ENCODE measurements at regions not wholly inside any gene's neighbourhood (a gene's known extent, or its start where the extent isn't known, plus 50 kb on each side); places are given as distances from the start of the nearest gene placed in this dataset.

GRCh38 chr4:89463341-89463740 lies 155.7 kb upstream of the GPRIN3 start:
- H3K4me1 Mint-ChIP-seq: peaks cover 2% of the 10 kb centered on the region
- no peaks in the 10 kb centered on the region for H3K9me3 ChIP-seq (ENCODE audit: control insufficient read depth, low read length, poor library complexity, severe bottlenecking)
- no peak for DNase-seq
- no peak overlapping the region for H3K27ac Mint-ChIP-seq
- H3K27me3 Mint-ChIP-seq: no peaks in the 10 kb centered on the region
- no peak overlapping the region for H3K4me3 Mint-ChIP-seq
- peaks cover 4% of the 10 kb centered on the region for H3K36me3 Mint-ChIP-seq (ENCODE audit: low read depth)
- no peak for ATAC-seq

- peaks cover 2% of the 10 kb centered on the region for H3K36me3 Mint-ChIP-seq (ENCODE audit: low read depth)
- DNase-seq (no peak), ATAC-seq (no peak)
- H3K27me3 Mint-ChIP-seq: no peaks in the 10 kb centered on the region
- no peak overlapping the region for H3K27ac Mint-ChIP-seq
- no peak overlapping the region for H3K4me3 Mint-ChIP-seq
- H3K9me3 ChIP-seq (ENCODE audit: control insufficient read depth, low read length, poor library complexity, severe bottlenecking): no peaks in the 10 kb centered on the region
- no peaks in the 10 kb centered on the region for H3K4me1 Mint-ChIP-seq
Measured at GRCh38 chr4:89447543-89447942, 139.9 kb upstream of the GPRIN3 start.

- Mint-ChIP-seq H3K4me1 (no peaks in the 10 kb centered on the region), H3K4me3 (no peak overlapping the region), H3K27me3 (no peaks in the 10 kb centered on the region), H3K27ac (no peak overlapping the region), H3K36me3 (ENCODE audit: low read depth) (peaks cover 2% of the 10 kb centered on the region)
- H3K9me3 ChIP-seq (ENCODE audit: control insufficient read depth, low read length, poor library complexity, severe bottlenecking): no peaks in the 10 kb centered on the region
- ATAC-seq (no peak), DNase-seq (no peak)
Measured at GRCh38 chr4:89446193-89446592, 138.6 kb upstream of the GPRIN3 start.

GRCh38 chr4:89439533-89439932 lies 131.9 kb upstream of the GPRIN3 start:
- DNase-seq (no peak), ATAC-seq (no peak)
- H3K9me3 ChIP-seq (ENCODE audit: control insufficient read depth, low read length, poor library complexity, severe bottlenecking): no peaks in the 10 kb centered on the region
- H3K27me3 Mint-ChIP-seq: peaks cover 9% of the 10 kb centered on the region
- no peak overlapping the region for H3K27ac Mint-ChIP-seq
- H3K4me1 Mint-ChIP-seq: peaks cover 8% of the 10 kb centered on the region
- no peaks in the 10 kb centered on the region for H3K36me3 Mint-ChIP-seq (ENCODE audit: low read depth)
- H3K4me3 Mint-ChIP-seq: no peak overlapping the region

- H3K36me3 Mint-ChIP-seq (ENCODE audit: low read depth): no peaks in the 10 kb centered on the region
- H3K9me3 ChIP-seq (ENCODE audit: control insufficient read depth, low read length, poor library complexity, severe bottlenecking): no peaks in the 10 kb centered on the region
- peak overlapping the region; percentile 78 for H3K4me3 Mint-ChIP-seq
- H3K27me3 Mint-ChIP-seq: peaks cover 9% of the 10 kb centered on the region
- DNase-seq: peak; percentile 17 to 38 (median 21)
- H3K27ac Mint-ChIP-seq: peak overlapping the region; percentile 87
- peak; percentile 91 for ATAC-seq
- peaks cover 17% of the 10 kb centered on the region for H3K4me1 Mint-ChIP-seq
Measured at GRCh38 chr4:89438102-89438831, 130.7 kb upstream of the GPRIN3 start.

- peaks cover 24% of the 10 kb centered on the region for H3K4me1 Mint-ChIP-seq
- ATAC-seq (peak; percentile 65), DNase-seq (no peak)
- peaks cover 9% of the 10 kb centered on the region for H3K27me3 Mint-ChIP-seq
- no peaks in the 10 kb centered on the region for H3K9me3 ChIP-seq (ENCODE audit: control insufficient read depth, low read length, poor library complexity, severe bottlenecking)
- H3K36me3 Mint-ChIP-seq (ENCODE audit: low read depth): peaks cover 2% of the 10 kb centered on the region
- H3K4me3 Mint-ChIP-seq: no peak overlapping the region
- peak overlapping the region; percentile 87 for H3K27ac Mint-ChIP-seq
Measured at GRCh38 chr4:89434364-89434988, 126.9 kb upstream of the GPRIN3 start.

GRCh38 chr4:89427782-89428181 lies 120.2 kb upstream of the GPRIN3 start:
- no peaks in the 10 kb centered on the region for H3K9me3 ChIP-seq (ENCODE audit: control insufficient read depth, low read length, poor library complexity, severe bottlenecking)
- H3K4me1 Mint-ChIP-seq: peaks cover 7% of the 10 kb centered on the region
- peaks cover 2% of the 10 kb centered on the region for H3K36me3 Mint-ChIP-seq (ENCODE audit: low read depth)
- no peak overlapping the region for H3K27ac Mint-ChIP-seq
- ATAC-seq (no peak), DNase-seq (no peak)
- H3K4me3 Mint-ChIP-seq: no peak overlapping the region
- H3K27me3 Mint-ChIP-seq: peaks cover 5% of the 10 kb centered on the region

GRCh38 chr4:89425023-89425422 lies 117.4 kb upstream of the GPRIN3 start:
- Mint-ChIP-seq H3K4me3 (no peak overlapping the region), H3K4me1 (peaks cover 2% of the 10 kb centered on the region), H3K36me3 (ENCODE audit: low read depth) (no peaks in the 10 kb centered on the region)

GRCh38 chr4:89422441-89422990 lies 114.9 kb upstream of the GPRIN3 start:
- ATAC-seq (no peak), DNase-seq (no peak)
- H3K9me3 ChIP-seq (ENCODE audit: control insufficient read depth, low read length, poor library complexity, severe bottlenecking): no peaks in the 10 kb centered on the region
- no peak overlapping the region for H3K4me3 Mint-ChIP-seq
- H3K4me1 Mint-ChIP-seq: peaks cover 2% of the 10 kb centered on the region
- H3K27me3 Mint-ChIP-seq: peaks cover 5% of the 10 kb centered on the region
- H3K36me3 Mint-ChIP-seq (ENCODE audit: low read depth): no peaks in the 10 kb centered on the region
- no peak overlapping the region for H3K27ac Mint-ChIP-seq

More at GRCh38 chr4:89425023-89425422, 117.4 kb upstream of the GPRIN3 start:
- no peak overlapping the region for H3K27ac Mint-ChIP-seq
- H3K27me3 Mint-ChIP-seq: peaks cover 5% of the 10 kb centered on the region
- ATAC-seq: no peak
- no peaks in the 10 kb centered on the region for H3K9me3 ChIP-seq (ENCODE audit: control insufficient read depth, low read length, poor library complexity, severe bottlenecking)
- no peak for DNase-seq

- ATAC-seq (no peak), DNase-seq (no peak)
Measured at GRCh38 chr4:89420507-89420906, 112.9 kb upstream of the GPRIN3 start.

GRCh38 chr4:89419111-89419695 lies 111.6 kb upstream of the GPRIN3 start:
- H3K4me3 Mint-ChIP-seq: no peak overlapping the region
- no peaks in the 10 kb centered on the region for H3K4me1 Mint-ChIP-seq
- H3K36me3 Mint-ChIP-seq (ENCODE audit: low read depth): no peaks in the 10 kb centered on the region
- no peak overlapping the region for H3K27ac Mint-ChIP-seq
- DNase-seq (no peak), ATAC-seq (no peak)
- H3K27me3 Mint-ChIP-seq: no peaks in the 10 kb centered on the region
- no peaks in the 10 kb centered on the region for H3K9me3 ChIP-seq (ENCODE audit: control insufficient read depth, low read length, poor library complexity, severe bottlenecking)

More at GRCh38 chr4:89420507-89420906, 112.9 kb upstream of the GPRIN3 start:
- H3K9me3 ChIP-seq (ENCODE audit: control insufficient read depth, low read length, poor library complexity, severe bottlenecking): no peaks in the 10 kb centered on the region
- Mint-ChIP-seq H3K27ac (no peak overlapping the region), H3K4me1 (no peaks in the 10 kb centered on the region), H3K36me3 (ENCODE audit: low read depth) (no peaks in the 10 kb centered on the region), H3K4me3 (no peak overlapping the region), H3K27me3 (no peaks in the 10 kb centered on the region)

- Mint-ChIP-seq H3K27ac (no peak overlapping the region), H3K27me3 (no peaks in the 10 kb centered on the region), H3K4me3 (no peak overlapping the region), H3K36me3 (ENCODE audit: low read depth) (no peaks in the 10 kb centered on the region), H3K4me1 (no peaks in the 10 kb centered on the region)
- ATAC-seq: no peak
- DNase-seq: no peak
- H3K9me3 ChIP-seq (ENCODE audit: control insufficient read depth, low read length, poor library complexity, severe bottlenecking): no peaks in the 10 kb centered on the region
Measured at GRCh38 chr4:89416960-89417359, 109.4 kb upstream of the GPRIN3 start.

GRCh38 chr4:89413518-89413917 lies 105.9 kb upstream of the GPRIN3 start:
- Mint-ChIP-seq H3K4me1 (peaks cover 6% of the 10 kb centered on the region), H3K27ac (no peak overlapping the region), H3K27me3 (no peaks in the 10 kb centered on the region)

More at GRCh38 chr4:89413518-89413917, 105.9 kb upstream of the GPRIN3 start:
- DNase-seq (no peak), ATAC-seq (no peak)
- no peaks in the 10 kb centered on the region for H3K9me3 ChIP-seq (ENCODE audit: control insufficient read depth, low read length, poor library complexity, severe bottlenecking)
- peaks cover 5% of the 10 kb centered on the region for H3K36me3 Mint-ChIP-seq (ENCODE audit: low read depth)
- no peak overlapping the region for H3K4me3 Mint-ChIP-seq

Measured in T-helper 17 cell (primary cell).